H1 (cell line): ENCODE measurements at regions not wholly inside any gene's neighbourhood (a gene's known extent, or its start where the extent isn't known, plus 50 kb on each side); places are given as distances from the start of the nearest gene placed in this dataset.

Experiments
- CHD2 ChIP-seq: IDR thresholded peaks from 2 replicates; pipeline ENCODE4 v1.6.1; 2012; ENCODE audit warnings: low read length, improper control_type of control experiment
- HDAC6 ChIP-seq: IDR thresholded peaks from one replicate; pipeline ENCODE4 v1.7.1; 2012; ENCODE audit warnings: low read depth, mild to moderate bottlenecking, inconsistent platforms, low read length, moderate library complexity
- JUND ChIP-seq: IDR thresholded peaks from 2 replicates; pipeline ENCODE4 v1.6.1; 2011; ENCODE audit warnings: mild to moderate bottlenecking, improper control_type of control experiment, low read length
- POU5F1 ChIP-seq: IDR thresholded peaks from 2 replicates; pipeline ENCODE4 v1.6.1; 2011; ENCODE audit warnings: low read depth, mild to moderate bottlenecking, low read length, moderate library complexity
- RBBP5 ChIP-seq: IDR thresholded peaks from 2 replicates; pipeline ENCODE4 v1.7.1; 2012; ENCODE audit warnings: low read depth, mild to moderate bottlenecking, inconsistent platforms, low read length, moderate library complexity, borderline replicate concordance
- SP4 ChIP-seq: IDR thresholded peaks from 2 replicates; pipeline ENCODE4 v1.6.1; 2012; ENCODE audit warnings: low read length, inconsistent platforms
- TF ChIP-seq, protein P1 (sequence below): fragments of 300-600 bp; sonication (generic); IDR thresholded peaks from 2 replicates; pipeline ENCODE4 v1.7.1; 2012; ENCODE audit warnings: low read length, moderate library complexity, mild to moderate bottlenecking, inconsistent platforms; ENCODE audit not compliant: insufficient replicate concordance
- TF ChIP-seq, protein P2 (sequence below), 3 experiments: IDR thresholded peaks; 1 replicate in 2 of 3; 2 replicates in 1 of 3; pipeline versions ENCODE4 v1.5.1 to v1.6.1; 2011; ENCODE audit warnings: low read length in 3 of 3, mild to moderate bottlenecking in 3 of 3, inconsistent platforms in 2 of 3, low read depth in 1 of 3, moderate library complexity in 1 of 3; ENCODE audit not compliant: insufficient read depth in 1 of 3; ENCODE audit errors: control extremely low read depth in 1 of 3
- TF ChIP-seq, protein P3 (sequence below): IDR thresholded peaks from 2 replicates; pipeline ENCODE4 v1.6.1; 2012; ENCODE audit warnings: inconsistent platforms

DNA sequence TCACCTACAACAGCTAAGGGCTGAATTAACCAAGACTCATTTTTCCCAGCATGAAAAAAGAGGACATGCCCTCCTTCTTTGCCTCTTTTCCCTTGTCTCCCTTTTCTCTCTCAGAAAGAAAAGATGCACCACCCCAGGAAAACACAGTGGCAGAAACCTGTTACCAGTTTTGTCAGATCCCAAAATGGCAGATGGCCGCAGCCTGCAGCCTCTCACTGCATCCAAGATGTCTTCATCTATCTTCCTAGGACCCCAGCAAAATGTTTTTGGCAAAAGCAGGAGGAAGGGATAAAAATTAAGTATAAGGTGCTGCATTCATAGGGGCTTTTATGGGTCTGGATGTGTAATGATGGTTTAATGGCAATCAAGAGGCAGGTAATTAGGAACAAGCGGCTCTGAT is 266.6 kb upstream of the NPVF start (continued):
- TF ChIP-seq, protein P1, sequence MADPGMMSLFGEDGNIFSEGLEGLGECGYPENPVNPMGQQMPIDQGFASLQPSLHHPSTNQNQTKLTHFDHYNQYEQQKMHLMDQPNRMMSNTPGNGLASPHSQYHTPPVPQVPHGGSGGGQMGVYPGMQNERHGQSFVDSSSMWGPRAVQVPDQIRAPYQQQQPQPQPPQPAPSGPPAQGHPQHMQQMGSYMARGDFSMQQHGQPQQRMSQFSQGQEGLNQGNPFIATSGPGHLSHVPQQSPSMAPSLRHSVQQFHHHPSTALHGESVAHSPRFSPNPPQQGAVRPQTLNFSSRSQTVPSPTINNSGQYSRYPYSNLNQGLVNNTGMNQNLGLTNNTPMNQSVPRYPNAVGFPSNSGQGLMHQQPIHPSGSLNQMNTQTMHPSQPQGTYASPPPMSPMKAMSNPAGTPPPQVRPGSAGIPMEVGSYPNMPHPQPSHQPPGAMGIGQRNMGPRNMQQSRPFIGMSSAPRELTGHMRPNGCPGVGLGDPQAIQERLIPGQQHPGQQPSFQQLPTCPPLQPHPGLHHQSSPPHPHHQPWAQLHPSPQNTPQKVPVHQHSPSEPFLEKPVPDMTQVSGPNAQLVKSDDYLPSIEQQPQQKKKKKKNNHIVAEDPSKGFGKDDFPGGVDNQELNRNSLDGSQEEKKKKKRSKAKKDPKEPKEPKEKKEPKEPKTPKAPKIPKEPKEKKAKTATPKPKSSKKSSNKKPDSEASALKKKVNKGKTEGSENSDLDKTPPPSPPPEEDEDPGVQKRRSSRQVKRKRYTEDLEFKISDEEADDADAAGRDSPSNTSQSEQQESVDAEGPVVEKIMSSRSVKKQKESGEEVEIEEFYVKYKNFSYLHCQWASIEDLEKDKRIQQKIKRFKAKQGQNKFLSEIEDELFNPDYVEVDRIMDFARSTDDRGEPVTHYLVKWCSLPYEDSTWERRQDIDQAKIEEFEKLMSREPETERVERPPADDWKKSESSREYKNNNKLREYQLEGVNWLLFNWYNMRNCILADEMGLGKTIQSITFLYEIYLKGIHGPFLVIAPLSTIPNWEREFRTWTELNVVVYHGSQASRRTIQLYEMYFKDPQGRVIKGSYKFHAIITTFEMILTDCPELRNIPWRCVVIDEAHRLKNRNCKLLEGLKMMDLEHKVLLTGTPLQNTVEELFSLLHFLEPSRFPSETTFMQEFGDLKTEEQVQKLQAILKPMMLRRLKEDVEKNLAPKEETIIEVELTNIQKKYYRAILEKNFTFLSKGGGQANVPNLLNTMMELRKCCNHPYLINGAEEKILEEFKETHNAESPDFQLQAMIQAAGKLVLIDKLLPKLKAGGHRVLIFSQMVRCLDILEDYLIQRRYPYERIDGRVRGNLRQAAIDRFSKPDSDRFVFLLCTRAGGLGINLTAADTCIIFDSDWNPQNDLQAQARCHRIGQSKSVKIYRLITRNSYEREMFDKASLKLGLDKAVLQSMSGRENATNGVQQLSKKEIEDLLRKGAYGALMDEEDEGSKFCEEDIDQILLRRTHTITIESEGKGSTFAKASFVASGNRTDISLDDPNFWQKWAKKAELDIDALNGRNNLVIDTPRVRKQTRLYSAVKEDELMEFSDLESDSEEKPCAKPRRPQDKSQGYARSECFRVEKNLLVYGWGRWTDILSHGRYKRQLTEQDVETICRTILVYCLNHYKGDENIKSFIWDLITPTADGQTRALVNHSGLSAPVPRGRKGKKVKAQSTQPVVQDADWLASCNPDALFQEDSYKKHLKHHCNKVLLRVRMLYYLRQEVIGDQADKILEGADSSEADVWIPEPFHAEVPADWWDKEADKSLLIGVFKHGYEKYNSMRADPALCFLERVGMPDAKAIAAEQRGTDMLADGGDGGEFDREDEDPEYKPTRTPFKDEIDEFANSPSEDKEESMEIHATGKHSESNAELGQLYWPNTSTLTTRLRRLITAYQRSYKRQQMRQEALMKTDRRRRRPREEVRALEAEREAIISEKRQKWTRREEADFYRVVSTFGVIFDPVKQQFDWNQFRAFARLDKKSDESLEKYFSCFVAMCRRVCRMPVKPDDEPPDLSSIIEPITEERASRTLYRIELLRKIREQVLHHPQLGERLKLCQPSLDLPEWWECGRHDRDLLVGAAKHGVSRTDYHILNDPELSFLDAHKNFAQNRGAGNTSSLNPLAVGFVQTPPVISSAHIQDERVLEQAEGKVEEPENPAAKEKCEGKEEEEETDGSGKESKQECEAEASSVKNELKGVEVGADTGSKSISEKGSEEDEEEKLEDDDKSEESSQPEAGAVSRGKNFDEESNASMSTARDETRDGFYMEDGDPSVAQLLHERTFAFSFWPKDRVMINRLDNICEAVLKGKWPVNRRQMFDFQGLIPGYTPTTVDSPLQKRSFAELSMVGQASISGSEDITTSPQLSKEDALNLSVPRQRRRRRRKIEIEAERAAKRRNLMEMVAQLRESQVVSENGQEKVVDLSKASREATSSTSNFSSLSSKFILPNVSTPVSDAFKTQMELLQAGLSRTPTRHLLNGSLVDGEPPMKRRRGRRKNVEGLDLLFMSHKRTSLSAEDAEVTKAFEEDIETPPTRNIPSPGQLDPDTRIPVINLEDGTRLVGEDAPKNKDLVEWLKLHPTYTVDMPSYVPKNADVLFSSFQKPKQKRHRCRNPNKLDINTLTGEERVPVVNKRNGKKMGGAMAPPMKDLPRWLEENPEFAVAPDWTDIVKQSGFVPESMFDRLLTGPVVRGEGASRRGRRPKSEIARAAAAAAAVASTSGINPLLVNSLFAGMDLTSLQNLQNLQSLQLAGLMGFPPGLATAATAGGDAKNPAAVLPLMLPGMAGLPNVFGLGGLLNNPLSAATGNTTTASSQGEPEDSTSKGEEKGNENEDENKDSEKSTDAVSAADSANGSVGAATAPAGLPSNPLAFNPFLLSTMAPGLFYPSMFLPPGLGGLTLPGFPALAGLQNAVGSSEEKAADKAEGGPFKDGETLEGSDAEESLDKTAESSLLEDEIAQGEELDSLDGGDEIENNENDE, result no peak
- TF ChIP-seq, protein P2, sequence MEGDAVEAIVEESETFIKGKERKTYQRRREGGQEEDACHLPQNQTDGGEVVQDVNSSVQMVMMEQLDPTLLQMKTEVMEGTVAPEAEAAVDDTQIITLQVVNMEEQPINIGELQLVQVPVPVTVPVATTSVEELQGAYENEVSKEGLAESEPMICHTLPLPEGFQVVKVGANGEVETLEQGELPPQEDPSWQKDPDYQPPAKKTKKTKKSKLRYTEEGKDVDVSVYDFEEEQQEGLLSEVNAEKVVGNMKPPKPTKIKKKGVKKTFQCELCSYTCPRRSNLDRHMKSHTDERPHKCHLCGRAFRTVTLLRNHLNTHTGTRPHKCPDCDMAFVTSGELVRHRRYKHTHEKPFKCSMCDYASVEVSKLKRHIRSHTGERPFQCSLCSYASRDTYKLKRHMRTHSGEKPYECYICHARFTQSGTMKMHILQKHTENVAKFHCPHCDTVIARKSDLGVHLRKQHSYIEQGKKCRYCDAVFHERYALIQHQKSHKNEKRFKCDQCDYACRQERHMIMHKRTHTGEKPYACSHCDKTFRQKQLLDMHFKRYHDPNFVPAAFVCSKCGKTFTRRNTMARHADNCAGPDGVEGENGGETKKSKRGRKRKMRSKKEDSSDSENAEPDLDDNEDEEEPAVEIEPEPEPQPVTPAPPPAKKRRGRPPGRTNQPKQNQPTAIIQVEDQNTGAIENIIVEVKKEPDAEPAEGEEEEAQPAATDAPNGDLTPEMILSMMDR (IDR thresholded peaks at IDR 0.05; ENCODE audit: control extremely low read depth in 1 of 3, insufficient read depth in 1 of 3, low read depth in 1 of 3, low read length in 3 of 3), result no peak
- TF ChIP-seq POU5F1 (no peak), JUND (no peak), RBBP5 (no peak), CHD2 (no peak), SP4 (no peak), HDAC6 (no peak)
- TF ChIP-seq, protein P3, sequence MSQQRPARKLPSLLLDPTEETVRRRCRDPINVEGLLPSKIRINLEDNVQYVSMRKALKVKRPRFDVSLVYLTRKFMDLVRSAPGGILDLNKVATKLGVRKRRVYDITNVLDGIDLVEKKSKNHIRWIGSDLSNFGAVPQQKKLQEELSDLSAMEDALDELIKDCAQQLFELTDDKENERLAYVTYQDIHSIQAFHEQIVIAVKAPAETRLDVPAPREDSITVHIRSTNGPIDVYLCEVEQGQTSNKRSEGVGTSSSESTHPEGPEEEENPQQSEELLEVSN, result no peak
